ENCODE measurements at regions not wholly inside any gene's neighbourhood (a gene's known extent, or its start where the extent isn't known, plus 50 kb on each side); places are given as distances from the start of the nearest gene placed in this dataset.

DNA sequence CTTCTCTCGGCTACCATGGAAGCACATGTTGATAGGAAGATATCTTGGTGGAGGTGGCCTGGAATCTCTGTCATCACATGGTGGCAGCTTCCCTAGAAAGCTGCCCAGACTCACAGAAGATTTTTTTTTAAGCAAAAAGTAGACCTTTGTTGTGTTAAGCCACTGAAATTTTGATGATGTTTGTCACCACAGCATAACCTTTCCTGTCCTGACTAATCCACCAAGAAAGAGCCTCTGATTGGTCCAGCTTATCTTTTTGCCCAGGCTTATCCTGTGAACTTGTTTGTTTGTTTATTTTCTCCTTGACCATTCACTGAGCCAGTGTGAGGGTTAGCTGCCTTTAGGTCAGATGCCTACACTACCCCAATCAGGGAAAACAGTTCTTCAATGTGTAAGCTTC, 96.5 kb upstream of the LHX1 start:
- Histone ChIP-seq H3K27me3 (replicated peaks in 1 of 4; ENCODE audit: control insufficient read depth in 3 of 4, extremely low read depth in 1 of 4, insufficient read depth in 3 of 4, low read length in 3 of 4) (peaks cover 0 to 4% (median 2%) of the 10 kb centered on the region in 4 experiments; a peak in 4 of 7 replicates), H2BK12ac (ENCODE audit: low read depth, low read length) (no peak overlapping the region), H3K4ac (replicated peaks; ENCODE audit: insufficient read length, low read depth, low read length) (no peak overlapping the region), H3K14ac (ENCODE audit: insufficient read length) (no peak overlapping the region), H3K23me2 (ENCODE audit: low read depth, low read length) (no peaks in the 10 kb centered on the region), H3K36me3 (ENCODE audit: control insufficient read depth in 2 of 4, insufficient read depth in 4 of 4, low read length in 3 of 4) (no peaks in the 10 kb centered on the region), H4K5ac (ENCODE audit: insufficient read length, low read depth, low read length) (no peak overlapping the region), H3K9ac (replicated peaks in 1 of 4; ENCODE audit: extremely low read depth in 1 of 4, low read depth in 3 of 4, low read length in 3 of 4) (no peak overlapping the region), H2BK20ac (ENCODE audit: low read length) (no peak overlapping the region), H3K4me2 (ENCODE audit: insufficient read depth in 1 of 2, low read depth in 2 of 2, low read length in 2 of 2) (no peak overlapping the region), H3K79me1 (ENCODE audit: low read depth, low read length) (no peaks in the 10 kb centered on the region), H3K4me3 (ENCODE audit: extremely low read depth in 1 of 4, insufficient read depth in 2 of 4, low read depth in 3 of 4, low read length in 4 of 4) (no peak overlapping the region), H3K18ac (ENCODE audit: extremely low read depth, low read length) (no peak overlapping the region), H3K9me3 (ENCODE audit: insufficient read depth in 2 of 2, low read depth in 1 of 2, low read length in 1 of 2) (no peaks in the 10 kb centered on the region), H2BK15ac (ENCODE audit: low read length) (no peak overlapping the region), H2AK5ac (ENCODE audit: low read depth, low read length) (no peak overlapping the region), H3K79me2 (ENCODE audit: control insufficient read depth in 1 of 2, insufficient read depth in 2 of 2, low read length in 2 of 2) (no peaks in the 10 kb centered on the region), H4K8ac (ENCODE audit: extremely low read depth, insufficient read depth, low read length) (no peak overlapping the region), H2BK120ac (replicated peaks; ENCODE audit: low read depth, low read length) (no peak overlapping the region), H3K23ac (ENCODE audit: insufficient read length) (no peak overlapping the region), H4K20me1 (replicated peaks in 1 of 2; ENCODE audit: control insufficient read depth in 1 of 2, insufficient read depth in 2 of 2, low read length in 2 of 2) (no peaks in the 10 kb centered on the region), H3K56ac (replicated peaks; ENCODE audit: insufficient read length, low read depth, low read length) (no peak overlapping the region), H2BK5ac (ENCODE audit: low read depth, low read length) (no peak overlapping the region), H3K27ac (ENCODE audit: low read depth, low read length) (no peak overlapping the region), H3K4me1 (replicated peaks in 1 of 4; ENCODE audit: control insufficient read depth in 3 of 4, insufficient read depth in 4 of 4, low read length in 3 of 4) (peaks cover 7 to 22% (median 14%) of the 10 kb centered on the region in 4 experiments), H4K91ac (replicated peaks; ENCODE audit: insufficient read length, low read length) (no peak overlapping the region), H2AFZ (ENCODE audit: low read length) (no peak overlapping the region)
- CTCF ChIA-PET (ENCODE audit: partially characterized antibody): interaction anchor here (0.7 to 2.5 kb wide), 3 partner anchors 16 to 193 kb away, joined by 3 to 7 read pairs (median 3); no protein-coding TSS in a partner anchor
- POLR2A ChIA-PET (ENCODE audit: partially characterized antibody): no interaction called here
- no peak for FAIRE-seq
- no peak for DNase-seq (ENCODE audit: low read depth in 1 of 2, low spot score in 2 of 2)
- WGBS, 2 experiments (ENCODE audit: extremely low coverage in 1 of 2, insufficient coverage in 1 of 2, insufficient read length in 1 of 2, insufficient replicate concordance in 2 of 2, low coverage in 1 of 2, low lambda C conversion rate in 2 of 2, missing lambda C conversion rate in 1 of 2): 70% methylated on average over 1 of the region's 1 CpG; no CpG with 5 or more reads in 1 of the 2 experiments
- TF ChIP-seq EGR1 (IDR thresholded peaks at IDR 0.05; ENCODE audit: borderline replicate concordance, low read depth, low read length): no peak
- no peak for TF ChIP-seq PHF8 (conservative IDR thresholded peaks at IDR 0.05; ENCODE audit: low read depth, low read length)
- no peak for TF ChIP-seq SP4 (IDR thresholded peaks at IDR 0.05; ENCODE audit: low read length)
- TF ChIP-seq KDM4A (IDR thresholded peaks at IDR 0.05; ENCODE audit: low read depth, low read length, severe bottlenecking): no peak
- TF ChIP-seq RXRA (IDR thresholded peaks at IDR 0.05; ENCODE audit: insufficient read depth, low read depth, low read length): no peak
- TF ChIP-seq CHD2 (IDR thresholded peaks at IDR 0.05; ENCODE audit: low read length): no peak
